Suppressor macrophage treated with lipopolysaccharide for 4 hours (primary cell): ENCODE measurements at regions not wholly inside any gene's neighbourhood (a gene's known extent, or its start where the extent isn't known, plus 50 kb on each side); places are given as distances from the start of the nearest gene placed in this dataset.
A peak's percentile ranks its signal among the peaks of the same experiment; 100 is the strongest.
"Not testable (repeated sequence)": the region's sequence is repeated elsewhere in the genome, so short reads cannot be mapped to it uniquely, and the experiment has no call there.

Experiments used
- DNase-seq: peaks from one replicate; pipeline ENCODE4 v3.0.0-alpha.2; 2020

DNA sequence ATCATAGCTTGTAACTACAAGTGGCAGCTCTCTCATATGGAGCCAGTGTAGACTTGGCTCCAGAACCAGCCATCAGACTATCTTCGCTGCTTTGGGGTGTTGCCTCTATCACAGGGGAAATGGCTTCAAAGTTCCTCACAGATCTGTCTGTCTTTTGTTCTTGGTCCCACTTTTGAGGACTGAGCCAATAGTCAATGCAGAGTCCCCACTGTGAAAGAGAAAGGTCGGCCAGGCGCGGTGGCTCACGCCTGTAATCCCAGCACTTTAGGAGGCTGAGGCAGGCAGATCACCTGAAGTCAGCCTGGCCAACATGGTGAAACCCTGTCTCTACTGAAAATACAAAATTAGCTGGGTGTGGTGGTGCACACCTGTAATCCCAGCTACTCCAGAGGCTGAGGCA lies 86.9 kb upstream of the FZD7 start:
- not testable (repeated sequence) for DNase-seq

GRCh38 chr2:201947287-201947686 lies 86.4 kb upstream of the FZD7 start:
- no peak for DNase-seq

DNA sequence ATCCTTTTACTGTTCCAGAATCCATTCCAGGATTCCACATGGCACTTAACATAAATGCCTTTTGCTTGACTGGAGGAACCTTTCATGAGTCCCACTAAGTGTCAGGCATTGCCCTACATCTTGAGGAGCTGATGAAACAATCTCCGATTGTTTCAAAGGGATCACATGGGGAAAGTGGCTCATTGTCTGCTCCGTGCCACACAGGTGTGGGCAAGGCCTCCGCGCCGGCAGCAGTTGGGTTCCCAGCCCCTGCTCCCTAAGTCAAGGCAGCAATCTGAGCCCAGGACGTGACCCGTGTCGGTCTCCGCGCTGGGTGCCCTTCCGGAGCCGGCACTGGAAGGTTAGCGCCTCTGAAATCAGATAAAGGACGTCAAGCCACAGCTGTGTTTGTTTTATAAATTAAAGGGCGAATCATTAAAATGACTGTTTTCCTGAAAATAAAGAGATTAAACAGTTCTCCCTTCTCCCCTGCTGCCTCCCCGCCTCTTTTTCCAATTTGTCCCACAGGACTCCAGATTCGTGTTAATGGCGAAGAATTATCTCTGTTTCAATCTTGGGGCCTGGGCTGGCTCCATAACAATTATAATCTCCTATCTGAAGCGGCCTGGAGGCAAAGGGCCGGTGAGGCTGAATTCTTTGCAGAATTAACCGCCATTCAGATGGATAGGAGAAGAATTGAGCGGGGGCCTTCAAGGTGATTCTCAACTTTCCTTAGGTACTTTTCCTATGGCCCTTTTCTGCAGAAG lies 84.3 kb upstream of the FZD7 start:
- DNase-seq = no peak

GRCh38 chr2:201949927-201950246 lies 83.8 kb upstream of the FZD7 start:
- no peak for DNase-seq

DNA sequence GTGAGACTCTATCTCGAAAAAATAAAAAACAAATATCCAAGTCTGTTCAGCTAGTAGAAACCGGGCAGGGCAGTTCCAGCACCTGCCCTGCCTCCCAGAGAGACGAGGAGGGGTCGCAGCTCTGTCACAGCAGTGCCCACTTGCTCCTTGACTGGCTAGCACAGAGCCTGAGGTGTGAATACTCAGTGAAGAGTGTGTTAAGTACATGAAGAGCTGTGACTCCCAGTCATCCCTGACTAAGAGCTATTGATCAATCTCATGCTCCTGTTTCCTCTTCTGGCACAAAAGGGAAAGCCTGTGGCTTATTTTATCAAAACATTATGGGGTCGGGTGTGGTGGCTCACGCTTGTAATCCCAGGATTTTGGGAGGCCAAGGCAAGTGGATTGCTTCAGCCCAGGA lies 83.0 kb upstream of the FZD7 start:
- DNase-seq = peak; percentile 37

GRCh38 chr2:201952187-201952586 lies 81.5 kb upstream of the FZD7 start:
- no peak for DNase-seq

DNA sequence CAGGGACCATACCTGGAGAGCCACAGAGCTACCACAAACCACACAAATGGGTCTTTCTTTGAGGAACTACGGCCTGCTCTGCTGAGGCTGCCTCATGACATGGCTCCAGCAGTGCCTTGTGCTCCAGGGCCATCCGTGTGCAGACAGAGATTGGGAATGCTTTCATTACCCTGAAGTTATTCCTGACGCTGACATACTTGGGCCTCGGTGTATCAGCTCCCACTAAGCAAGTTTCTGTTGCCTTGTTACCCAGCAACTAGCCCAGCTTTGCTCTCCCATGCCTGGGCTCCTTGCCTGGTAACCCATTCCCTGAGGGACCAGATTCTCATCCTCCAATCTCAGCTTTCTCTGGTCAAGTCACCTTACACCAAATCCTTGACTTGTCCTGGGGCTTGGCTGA lies 80.3 kb upstream of the FZD7 start:
- DNase-seq = no peak

GRCh38 chr2:201953880-201954279 lies 79.8 kb upstream of the FZD7 start:
- no peak for DNase-seq

DNA sequence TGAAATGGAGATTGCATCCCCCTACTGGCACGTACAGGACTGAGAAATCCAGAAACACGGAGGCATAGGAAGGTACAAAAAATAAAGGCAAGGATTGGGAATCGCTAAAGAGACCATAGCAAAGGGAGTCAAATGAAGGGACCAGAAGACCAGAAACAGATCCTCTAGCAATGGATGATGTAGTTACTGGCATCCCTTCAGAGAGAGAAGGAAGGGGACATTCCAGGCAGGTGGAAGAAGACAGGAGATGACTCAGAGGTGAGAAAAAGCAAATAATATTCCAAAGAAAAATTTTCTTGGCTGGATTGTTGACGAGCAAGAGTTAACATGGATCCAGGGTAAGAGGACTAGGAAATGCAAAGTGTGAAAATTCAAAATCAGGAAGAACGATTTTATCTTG lies 78.4 kb upstream of the FZD7 start:
- no peak for DNase-seq

- peak; percentile 9 for DNase-seq
Measured at GRCh38 chr2:201955702-201956141, 77.9 kb upstream of the FZD7 start.

- DNase-seq = no peak
Measured at GRCh38 chr2:201956361-201956760, 77.3 kb upstream of the FZD7 start.

- DNase-seq = no peak
Measured at GRCh38 chr2:201957091-201957490, 76.6 kb upstream of the FZD7 start.

GRCh38 chr2:201959198-201959597 lies 74.5 kb upstream of the FZD7 start:
- DNase-seq = no peak

GRCh38 chr2:201959626-201960025 lies 74.0 kb upstream of the FZD7 start:
- DNase-seq = no peak

DNA sequence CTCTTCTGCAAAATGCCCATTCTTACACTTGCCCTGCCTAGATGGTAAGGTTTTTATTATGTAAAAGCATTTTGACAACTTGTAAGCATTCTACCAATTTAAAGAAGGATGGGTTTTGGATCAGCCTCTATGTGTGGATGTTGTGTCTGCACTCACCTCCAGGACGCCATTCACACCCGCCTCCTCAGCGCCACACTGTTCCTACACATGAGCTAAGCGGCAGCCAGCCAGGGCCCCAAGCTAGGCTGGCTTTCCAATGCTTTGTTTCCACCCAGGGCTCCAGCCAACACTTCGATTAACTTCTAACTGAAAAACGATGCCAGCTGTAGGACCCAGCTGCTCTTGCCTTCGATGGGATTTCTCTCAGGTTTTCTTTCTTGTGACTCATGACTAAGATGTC lies 73.3 kb upstream of the FZD7 start:
- no peak for DNase-seq

GRCh38 chr2:201961401-201961800 lies 72.3 kb upstream of the FZD7 start:
- no peak for DNase-seq

DNA sequence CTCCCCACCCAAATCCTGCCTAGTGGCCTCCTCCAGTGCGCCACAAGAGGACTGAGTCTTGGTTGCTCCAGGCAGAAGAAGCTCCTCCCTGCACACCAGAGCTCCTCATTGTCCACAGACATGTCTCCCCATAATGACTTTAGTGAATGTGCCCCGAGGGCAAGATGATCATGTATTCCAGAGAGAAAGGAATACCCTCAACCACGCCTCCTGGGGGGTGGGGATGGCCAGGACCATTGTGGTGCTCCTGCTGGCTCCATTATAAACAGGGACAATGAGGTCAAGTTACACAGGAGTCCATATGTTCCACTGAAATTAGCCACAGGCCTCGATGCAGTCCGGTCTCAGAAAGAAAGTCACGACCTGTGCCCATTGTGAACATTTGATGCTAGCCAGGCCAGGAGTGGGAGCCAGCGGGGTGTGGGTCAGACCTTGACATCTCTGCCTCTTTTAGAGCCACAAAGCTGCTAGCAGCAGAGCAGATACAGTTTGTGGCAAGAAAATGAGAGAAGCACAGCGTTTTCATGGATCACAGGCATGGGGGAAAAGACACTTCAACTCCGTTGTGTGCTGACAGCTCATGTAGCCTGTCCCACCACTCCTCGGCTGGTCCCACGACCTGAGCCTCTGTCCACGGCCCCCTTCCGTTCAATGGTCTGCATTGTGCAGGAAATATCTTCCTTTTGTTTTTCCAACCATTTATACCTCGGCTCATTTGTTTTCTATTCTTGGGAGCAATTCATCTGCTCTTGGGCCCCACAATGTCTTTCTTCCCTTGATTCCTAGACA lies 70.7 kb upstream of the FZD7 start:
- DNase-seq = no peak

DNA sequence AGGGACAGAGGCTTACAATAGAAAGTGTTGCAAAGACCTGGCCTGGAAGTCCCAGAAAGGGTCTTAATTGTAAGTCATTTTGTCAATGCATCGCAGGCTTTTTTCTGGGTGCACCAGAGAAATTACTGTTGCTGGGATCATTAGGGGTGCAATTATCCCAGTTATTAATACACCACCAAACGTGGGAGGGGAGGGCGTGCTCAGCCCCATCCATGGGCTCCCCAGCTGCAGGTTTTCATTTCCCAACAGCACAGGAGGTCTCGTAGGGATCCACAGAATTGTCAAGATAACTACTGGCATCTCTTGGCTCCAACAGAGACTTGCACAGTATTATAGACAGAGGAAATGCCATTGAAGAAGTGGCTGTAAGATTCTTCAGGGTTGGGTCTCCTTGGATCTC lies 69.6 kb upstream of the FZD7 start:
- no peak for DNase-seq

DNA sequence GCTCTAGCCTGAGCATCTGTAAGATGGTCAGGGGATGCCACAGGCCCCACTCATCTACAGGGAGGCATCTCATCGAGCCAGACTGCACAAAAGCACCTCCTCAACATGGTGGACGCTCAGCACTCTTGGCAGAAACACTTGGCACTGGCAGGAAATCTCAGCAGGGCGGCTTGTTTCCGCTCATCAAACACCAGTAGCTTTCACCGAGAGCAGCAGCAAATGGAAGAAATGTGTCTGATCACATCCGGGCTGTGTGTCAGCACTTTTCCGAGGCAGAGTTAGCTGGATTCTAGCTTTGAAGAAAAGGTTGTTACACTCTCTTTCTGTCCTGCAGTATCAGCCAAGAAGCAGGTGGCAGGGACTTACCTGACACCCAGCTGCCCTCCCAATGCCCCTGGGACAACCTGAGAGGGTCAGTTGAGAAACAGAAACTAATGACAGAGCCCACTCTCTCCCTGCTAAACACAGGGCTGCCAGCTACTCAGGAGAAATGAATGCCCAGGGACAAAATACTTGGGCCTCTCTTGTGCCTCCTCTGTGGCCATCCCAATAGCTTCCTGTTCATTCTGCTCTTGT lies 68.9 kb upstream of the FZD7 start:
- no peak for DNase-seq

GRCh38 chr2:201965550-201965949 lies 68.1 kb upstream of the FZD7 start:
- DNase-seq = no peak

- DNase-seq = no peak
Measured at GRCh38 chr2:201966691-201967438, 66.8 kb upstream of the FZD7 start.

DNA sequence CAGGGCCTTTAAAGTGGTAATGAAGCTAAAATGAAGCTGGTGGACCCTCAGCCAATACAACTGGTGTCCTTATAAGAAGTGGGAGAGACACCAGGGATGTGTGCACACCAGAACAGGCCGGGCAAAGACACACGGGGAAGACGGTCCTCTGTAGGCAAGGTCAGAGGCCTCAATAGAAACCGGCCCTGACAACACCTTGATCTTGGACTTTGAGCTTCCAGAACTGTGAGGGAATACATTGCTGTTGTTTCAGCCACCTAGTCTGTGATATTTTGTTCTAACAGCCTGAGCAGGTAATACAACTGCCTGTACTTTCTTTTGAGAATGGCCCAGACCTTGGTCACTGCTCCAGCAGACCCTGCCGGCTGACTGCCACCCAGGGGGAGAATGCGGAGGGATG lies 65.6 kb upstream of the FZD7 start:
- DNase-seq = no peak

GRCh38 chr2:201968476-201968875 lies 65.2 kb upstream of the FZD7 start:
- no peak for DNase-seq
